Activated T-cell treated with anti-CD3 and anti-CD28 coated beads, Interleukin-2, amount 50 U/mL, for 48 hours (primary cell): ENCODE measurements at regions not wholly inside any gene's neighbourhood (a gene's known extent, or its start where the extent isn't known, plus 50 kb on each side); places are given as distances from the start of the nearest gene placed in this dataset.
"Not testable (repeated sequence)": the region's sequence is repeated elsewhere in the genome, so short reads cannot be mapped to it uniquely, and the experiment has no call there.

ENCODE experiments used
- DNase-seq, 2 experiments: peaks; one replicate each; pipeline ENCODE4 v3.0.0-alpha.2; 2020

- peak; percentile 34 to 37 for DNase-seq
These were observed 85.4 kb upstream of the OLIG2 start for GRCh38 chr21:32940079-32941014.

DNA sequence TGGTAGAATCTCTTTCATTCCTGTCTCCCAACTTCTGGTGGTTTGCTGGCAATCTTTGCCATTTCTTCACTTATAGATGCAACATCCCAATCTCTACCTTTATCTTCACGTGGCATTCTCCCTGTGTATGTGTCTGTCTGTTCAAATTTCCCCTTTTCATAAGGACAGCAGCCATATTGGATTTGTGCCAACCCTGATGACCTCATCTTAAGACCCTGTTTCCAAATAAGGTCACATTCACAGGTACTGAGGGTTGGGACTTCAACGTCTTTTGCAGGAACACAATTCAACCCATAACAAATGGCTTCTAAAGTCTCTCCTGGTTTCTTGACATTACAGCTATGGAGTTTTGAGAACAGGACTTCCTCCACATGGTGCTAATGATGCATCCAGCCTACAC lies 84.5 kb upstream of the OLIG2 start:
- no peak for DNase-seq

DNA sequence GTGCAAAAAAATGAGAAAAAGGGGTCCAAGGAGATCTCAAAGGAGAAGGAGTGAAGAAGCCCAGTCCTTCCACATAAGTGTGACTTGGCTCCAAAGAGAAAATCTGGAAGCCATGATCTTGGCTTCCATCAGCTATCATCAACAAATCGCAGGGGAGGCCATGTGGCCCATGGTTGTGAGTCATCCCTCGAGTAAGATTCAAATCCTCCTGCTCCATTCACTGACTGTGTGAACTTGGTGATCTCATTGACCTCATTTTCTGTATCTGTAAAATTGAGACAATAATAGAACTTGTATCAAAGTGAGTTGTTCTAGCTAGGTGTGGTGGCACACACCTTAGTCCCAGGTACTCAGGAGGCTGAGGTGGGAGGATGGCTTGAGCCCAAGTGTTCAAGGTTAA lies 79.1 kb upstream of the OLIG2 start:
- DNase-seq, result no peak

- no peak for DNase-seq
These were observed 78.0 kb upstream of the OLIG2 start for GRCh38 chr21:32947736-32948135.

DNA sequence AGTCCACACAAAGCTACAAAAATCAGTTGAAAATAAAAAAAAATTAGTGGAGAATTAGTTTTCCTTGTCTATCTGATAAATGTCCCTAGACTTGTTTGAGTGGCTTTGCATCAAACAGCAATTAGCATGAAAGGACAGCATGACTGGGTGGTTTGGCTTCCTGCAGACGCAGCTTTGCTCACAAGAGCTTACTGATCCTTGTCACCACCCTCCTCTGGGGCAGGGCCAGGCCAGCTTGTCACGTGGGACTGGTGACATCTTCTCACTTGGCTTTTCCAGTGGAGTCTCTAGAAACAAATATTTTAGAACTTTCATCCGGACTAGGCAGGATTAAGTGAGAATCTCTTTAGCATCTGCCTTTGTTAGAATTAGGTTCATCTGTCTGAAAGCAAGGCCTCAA lies 76.0 kb upstream of the OLIG2 start:
- DNase-seq, result no peak

DNA sequence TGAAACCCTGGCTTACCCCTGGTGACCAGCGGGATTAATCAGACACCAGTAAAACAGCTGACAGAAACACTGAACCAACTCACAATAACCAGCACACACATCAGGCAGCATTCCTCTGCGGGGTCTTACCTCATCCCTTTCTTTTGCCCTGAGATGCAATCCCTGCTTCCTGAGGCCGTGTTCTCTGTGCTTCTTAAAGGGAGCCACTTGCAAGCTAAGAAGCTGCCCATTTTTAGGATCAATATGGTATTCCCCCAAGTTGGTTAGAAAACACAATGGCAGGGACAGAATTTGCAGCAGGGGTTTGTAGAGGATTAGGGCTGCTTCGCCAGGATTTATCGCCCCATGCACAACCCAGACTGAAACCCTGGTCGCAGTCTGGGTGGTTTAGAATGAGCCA lies 74.7 kb upstream of the OLIG2 start:
- DNase-seq, result no peak

- DNase-seq, result no peak
These were observed 71.4 kb upstream of the OLIG2 start for GRCh38 chr21:32954353-32954752.

DNA sequence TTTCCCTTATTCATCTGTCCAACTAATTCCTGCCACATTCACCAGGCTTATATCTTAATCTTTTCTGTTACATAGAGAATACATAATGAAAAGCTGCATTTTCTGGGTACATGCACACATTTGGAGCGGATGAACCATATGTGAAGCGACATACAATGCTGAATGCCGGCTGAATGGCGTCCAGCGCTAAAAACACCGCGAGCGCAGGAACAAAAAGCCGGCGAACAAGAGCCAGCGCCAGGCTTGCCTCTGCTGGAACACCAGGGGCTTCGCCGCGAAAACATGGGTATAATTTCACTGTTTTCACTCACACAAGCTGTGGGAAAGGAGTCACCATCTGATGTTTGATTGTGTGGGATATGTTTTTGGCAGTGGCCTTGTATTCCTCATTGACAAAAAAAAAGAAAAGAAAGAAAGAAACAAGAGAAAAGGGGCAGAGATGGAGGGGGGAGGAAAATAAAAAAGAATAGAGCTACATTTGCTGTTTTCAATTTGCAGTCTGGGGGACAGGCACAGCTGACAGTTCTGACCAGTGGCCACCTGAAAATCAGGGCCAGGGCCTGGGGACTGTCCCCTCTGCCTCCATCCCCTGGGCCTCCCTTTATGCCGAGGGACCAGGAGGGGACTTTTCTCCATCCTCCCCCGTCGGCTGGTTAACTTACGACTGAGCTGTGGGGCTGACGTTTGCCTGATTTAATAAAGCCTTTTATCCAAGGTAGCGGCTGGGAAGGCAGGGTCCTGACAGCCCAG lies 70.2 kb upstream of the OLIG2 start:
- no peak for DNase-seq

- no peak for DNase-seq
These were observed 69.6 kb upstream of the OLIG2 start for GRCh38 chr21:32956061-32956656.

GRCh38 chr21:32957545-32957944 lies 68.2 kb upstream of the OLIG2 start:
- no peak for DNase-seq

GRCh38 chr21:32958288-32959002 lies 67.3 kb upstream of the OLIG2 start:
- DNase-seq, result no peak

DNA sequence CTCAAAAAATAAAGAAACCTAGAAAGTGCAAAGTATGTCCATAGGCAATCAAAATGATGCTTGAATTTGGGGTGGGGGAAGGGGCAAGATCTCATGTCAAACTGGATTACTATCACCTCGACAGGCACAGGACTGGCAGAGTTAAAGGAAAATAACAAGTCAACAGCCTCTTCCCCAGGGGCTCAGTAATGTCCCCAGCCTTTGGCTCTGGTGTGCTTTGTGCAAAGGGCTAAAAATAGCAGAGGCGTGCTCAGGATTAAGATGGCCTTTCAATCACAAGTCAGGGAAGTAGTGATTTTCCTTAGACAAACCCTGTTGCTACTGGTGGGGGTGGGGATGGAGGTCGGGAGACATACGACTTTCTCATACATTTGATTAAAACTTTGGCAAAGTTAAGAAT lies 63.5 kb upstream of the OLIG2 start:
- no peak for DNase-seq

- no peak for DNase-seq
These were observed 60.5 kb upstream of the OLIG2 start for GRCh38 chr21:32965129-32965680.

DNA sequence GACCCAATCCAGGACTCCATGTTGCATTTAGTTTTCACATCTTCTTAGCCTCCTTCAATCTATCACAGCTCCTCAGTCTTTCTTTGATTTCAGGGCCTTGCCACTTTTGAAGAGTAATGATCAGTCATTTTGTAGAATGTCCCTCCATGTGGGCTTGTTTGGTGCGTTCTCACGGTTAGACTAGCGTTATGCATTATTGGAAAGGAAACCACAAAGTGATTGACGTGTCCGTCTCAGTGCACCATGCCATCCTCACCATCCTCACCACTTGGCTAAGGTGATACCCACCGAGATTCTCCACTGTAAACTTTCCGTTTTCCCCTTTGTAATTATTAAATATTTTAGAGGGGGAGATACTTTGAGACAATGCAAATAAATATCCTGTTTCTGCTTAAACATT lies 59.6 kb upstream of the OLIG2 start:
- no peak for DNase-seq

- not testable (repeated sequence) for DNase-seq
These were observed 57.6 kb upstream of the OLIG2 start for GRCh38 chr21:32968103-32968502.

GRCh38 chr21:32974653-32975052 lies 51.1 kb upstream of the OLIG2 start:
- DNase-seq, result no peak

DNA sequence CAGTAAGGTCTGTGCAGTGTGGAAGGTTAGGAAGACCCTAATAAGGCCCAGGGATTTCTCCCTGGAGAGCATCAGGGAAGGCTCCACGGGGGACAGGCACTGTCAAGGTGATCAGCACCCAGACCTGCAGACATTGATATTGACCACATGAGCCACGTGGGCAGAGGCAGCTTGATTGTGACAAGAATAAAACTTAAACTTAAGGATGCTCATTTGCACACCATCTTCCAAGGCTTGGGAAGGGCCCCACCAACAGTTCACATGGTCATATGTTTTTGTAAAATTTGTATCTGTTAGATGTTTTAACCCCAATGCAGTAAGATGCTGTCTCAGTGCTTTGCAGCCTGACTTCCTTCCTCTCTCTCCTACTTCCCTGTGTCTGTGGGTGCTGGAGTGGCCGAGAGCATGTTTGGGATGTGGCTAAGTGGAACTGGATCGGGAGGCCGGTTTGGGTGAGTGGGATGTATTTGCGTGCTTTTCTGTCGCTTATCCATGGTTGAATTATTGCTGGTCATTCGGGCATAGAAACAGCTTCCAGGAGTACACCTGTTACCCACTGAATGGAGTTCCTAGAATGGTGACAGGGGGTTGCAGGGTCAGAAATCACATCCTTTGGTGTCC lies 49.8 kb upstream of the OLIG2 start:
- DNase-seq, result no peak
